ENCODE measurements at regions not wholly inside any gene's neighbourhood (a gene's known extent, or its start where the extent isn't known, plus 50 kb on each side); places are given as distances from the start of the nearest gene placed in this dataset.

DNA sequence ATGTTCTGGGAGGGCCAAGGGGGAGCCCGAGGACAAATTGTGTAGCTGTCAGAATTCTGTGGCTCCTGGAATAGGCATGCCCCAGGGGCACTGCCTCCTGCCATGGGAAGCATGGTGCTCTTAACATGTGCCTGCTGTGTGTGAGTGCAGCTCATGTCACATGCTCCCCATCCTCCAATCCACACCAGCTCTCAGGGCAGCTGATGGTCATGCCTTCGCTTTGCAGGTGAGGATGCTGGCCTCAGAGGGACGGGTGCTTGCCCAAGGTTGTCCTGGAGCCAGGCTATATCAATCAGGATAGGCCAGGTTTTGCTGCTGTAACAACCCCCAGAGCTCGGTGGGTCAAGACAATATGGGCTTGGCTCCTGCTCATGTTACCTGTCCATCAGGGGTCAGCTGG lies 303.4 kb downstream of the RPS24 start:
- TF ChIP-seq POLR2AphosphoS5 (IDR thresholded peaks at IDR 0.05; ENCODE audit: low read depth, low read length) (no peak), SIN3A (IDR thresholded peaks at IDR 0.05; ENCODE audit: borderline replicate concordance, insufficient read depth, low read length) (no peak), REST (IDR thresholded peaks at IDR 0.05; ENCODE audit: insufficient read depth in 1 of 2, low read depth in 2 of 2, low read length in 2 of 2) (no peak), TAF1 (IDR thresholded peaks at IDR 0.05; ENCODE audit: borderline replicate concordance, insufficient read depth, low read length) (no peak), FOXP2 (optimal IDR thresholded peaks at IDR 0.05; ENCODE audit: borderline replicate concordance, extremely low read depth, extremely low read length, insufficient read depth) (no peak)

DNA sequence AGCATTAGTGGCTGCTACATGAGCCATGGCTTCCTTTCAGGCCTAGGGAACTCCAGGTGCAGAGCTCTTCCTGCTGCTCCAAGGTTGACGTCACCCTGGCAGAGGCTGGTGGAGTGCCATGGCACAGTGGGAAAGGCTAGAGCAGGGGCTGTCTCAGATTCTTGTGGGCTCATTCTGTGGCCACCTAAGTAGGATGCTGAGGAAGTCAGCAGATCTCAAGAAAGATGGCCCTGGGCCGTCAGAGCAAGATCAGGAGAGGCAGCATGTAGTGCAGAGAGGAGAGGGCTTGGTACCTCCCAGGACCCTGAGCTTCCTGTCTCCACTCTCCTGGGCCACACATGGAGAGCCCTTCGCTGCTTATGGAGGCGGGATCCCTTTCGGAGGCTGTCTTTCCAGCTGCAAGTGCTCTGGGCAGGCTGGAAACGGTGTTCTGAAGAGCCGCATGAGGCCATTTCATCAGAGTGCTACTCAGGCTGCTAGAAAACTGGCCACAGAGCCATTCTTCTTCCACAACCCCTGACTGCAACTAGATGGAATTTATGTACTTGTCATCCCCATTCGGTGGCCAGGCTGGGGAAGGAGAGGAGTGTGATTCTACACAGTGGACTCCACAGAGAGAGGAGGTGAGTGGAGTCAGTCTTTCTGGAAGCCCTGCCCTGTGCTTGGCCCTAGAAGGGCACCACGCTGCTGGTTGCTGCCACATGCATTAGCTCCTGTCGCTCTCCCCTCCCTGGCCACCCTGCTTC lies 304.2 kb downstream of the RPS24 start:
- TF ChIP-seq TAF1 (IDR thresholded peaks at IDR 0.05; ENCODE audit: borderline replicate concordance, insufficient read depth, low read length) (no peak), FOXP2 (optimal IDR thresholded peaks at IDR 0.05; ENCODE audit: borderline replicate concordance, extremely low read depth, extremely low read length, insufficient read depth) (no peak), POLR2AphosphoS5 (IDR thresholded peaks at IDR 0.05; ENCODE audit: low read depth, low read length) (no peak), SIN3A (IDR thresholded peaks at IDR 0.05; ENCODE audit: borderline replicate concordance, insufficient read depth, low read length) (no peak), REST (IDR thresholded peaks at IDR 0.05; ENCODE audit: insufficient read depth in 1 of 2, low read depth in 2 of 2, low read length in 2 of 2) (no peak)

DNA sequence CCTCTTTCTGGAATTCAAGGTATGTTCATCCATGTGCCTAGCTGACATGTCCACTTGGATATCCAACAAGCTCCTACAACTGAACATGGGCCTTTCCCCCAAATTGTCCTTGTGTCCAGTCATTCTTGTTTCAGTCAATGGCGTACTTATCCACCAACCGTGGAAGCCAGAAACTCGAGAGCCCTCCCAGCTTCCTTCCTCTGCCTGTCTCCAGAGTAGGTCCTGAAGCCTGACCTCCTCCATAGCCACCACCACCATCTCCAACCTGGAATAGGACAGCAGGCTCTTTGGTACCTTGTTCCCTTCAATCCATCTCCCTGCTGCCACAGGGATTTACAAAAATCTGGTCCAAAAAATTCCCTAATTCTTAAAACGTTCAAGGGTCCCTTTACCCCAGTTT lies 305.1 kb downstream of the RPS24 start:
- no peak for TF ChIP-seq POLR2AphosphoS5 (IDR thresholded peaks at IDR 0.05; ENCODE audit: low read depth, low read length)
- no peak for TF ChIP-seq FOXP2 (optimal IDR thresholded peaks at IDR 0.05; ENCODE audit: borderline replicate concordance, extremely low read depth, extremely low read length, insufficient read depth)
- no peak for TF ChIP-seq SIN3A (IDR thresholded peaks at IDR 0.05; ENCODE audit: borderline replicate concordance, insufficient read depth, low read length)
- no peak for TF ChIP-seq TAF1 (IDR thresholded peaks at IDR 0.05; ENCODE audit: borderline replicate concordance, insufficient read depth, low read length)
- TF ChIP-seq REST (IDR thresholded peaks at IDR 0.05; ENCODE audit: insufficient read depth in 1 of 2, low read depth in 2 of 2, low read length in 2 of 2): no peak

GRCh38 chr10:78339251-78339650 lies 305.6 kb downstream of the RPS24 start:
- TF ChIP-seq SIN3A (IDR thresholded peaks at IDR 0.05; ENCODE audit: borderline replicate concordance, insufficient read depth, low read length) (no peak), FOXP2 (optimal IDR thresholded peaks at IDR 0.05; ENCODE audit: borderline replicate concordance, extremely low read depth, extremely low read length, insufficient read depth) (no peak), TAF1 (IDR thresholded peaks at IDR 0.05; ENCODE audit: borderline replicate concordance, insufficient read depth, low read length) (no peak), POLR2AphosphoS5 (IDR thresholded peaks at IDR 0.05; ENCODE audit: low read depth, low read length) (no peak), REST (IDR thresholded peaks at IDR 0.05; ENCODE audit: insufficient read depth in 1 of 2, low read depth in 2 of 2, low read length in 2 of 2) (no peak)
